GM18909 (cell line): ENCODE measurements at regions not wholly inside any gene's neighbourhood (a gene's known extent, or its start where the extent isn't known, plus 50 kb on each side); places are given as distances from the start of the nearest gene placed in this dataset.
"Not testable (repeated sequence)": the region's sequence is repeated elsewhere in the genome, so short reads cannot be mapped to it uniquely, and the experiment has no call there.

ENCODE experiments used
- ATAC-seq: cut with Tn5 transposase; IDR thresholded peaks from one replicate; pipeline ENCODE4 v1.9.1; 2021; ENCODE audit warnings: mild to moderate bottlenecking; ENCODE audit not compliant: unreplicated experiment, poor library complexity

DNA sequence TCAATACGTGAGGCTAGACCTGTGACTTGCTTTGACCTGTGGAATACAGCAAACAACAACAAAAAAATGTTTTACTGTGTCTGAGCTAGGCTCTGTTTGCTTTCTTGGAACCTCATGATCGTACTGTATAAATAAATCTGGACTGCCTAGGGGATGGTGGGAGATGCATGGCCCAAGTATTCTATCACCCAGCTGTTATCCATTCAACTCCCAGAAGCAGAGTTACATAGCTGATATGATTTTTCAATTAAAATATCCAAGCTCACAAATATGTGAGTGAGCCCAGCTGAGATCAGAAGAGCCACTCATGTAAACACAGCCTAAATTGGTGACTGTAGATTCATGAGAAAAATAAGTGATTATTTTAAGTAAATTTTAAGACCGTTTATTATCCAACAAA is 154.1 kb upstream of the THUMPD2 start:
- no peak for ATAC-seq

DNA sequence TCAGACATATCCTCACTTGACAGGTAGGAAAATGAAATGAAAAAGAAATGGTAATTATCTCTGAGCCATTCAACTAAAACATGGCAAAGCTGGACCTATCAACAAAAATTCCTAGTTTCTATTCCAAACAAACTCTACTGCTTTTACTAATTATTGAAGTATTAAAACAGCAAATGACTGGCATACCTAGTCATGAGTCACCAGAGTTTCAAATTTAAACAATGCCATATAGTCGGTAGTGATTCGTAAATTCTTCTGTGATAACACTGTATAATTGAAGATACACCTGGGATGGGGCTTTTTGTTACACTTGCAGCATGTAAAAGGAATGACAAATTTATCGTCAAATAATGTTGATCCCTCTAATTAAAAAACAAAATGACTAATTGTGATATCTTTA is 153.1 kb upstream of the THUMPD2 start:
- ATAC-seq, result no peak

DNA sequence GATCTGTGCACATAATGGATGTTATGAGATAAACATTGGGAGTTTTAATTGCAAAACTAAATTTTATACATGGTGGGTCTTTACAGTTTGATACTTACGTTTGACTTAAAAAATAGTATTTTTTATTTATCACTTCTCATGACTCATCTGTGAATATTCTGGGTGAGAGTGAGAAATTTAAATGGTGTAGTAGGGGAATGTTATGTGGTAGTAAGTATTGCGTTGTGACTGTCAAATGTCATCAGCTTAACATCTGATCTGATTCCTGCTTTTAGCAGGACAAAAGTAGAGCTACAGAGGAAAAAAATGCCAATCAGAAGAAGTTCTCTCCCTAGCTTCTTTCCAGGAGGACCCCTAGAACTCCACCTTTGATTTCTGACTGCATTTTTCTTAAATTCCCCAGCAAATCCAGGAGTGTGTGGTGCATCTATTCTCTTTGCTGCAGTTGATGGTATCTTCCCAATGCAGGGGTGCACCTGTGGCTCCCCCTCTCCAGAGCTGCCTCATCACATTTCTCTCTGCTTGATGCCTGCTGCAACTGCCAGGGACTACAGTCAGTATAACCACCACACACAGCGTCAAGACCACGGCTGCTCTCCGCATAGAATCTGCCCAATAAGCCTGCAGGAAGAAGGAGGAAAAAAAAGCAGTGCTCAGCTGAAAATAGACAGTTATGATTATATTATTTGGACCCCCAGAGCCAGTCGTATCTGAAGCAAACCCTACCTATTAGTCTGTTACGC is 151.3 kb upstream of the THUMPD2 start:
- no peak for ATAC-seq

DNA sequence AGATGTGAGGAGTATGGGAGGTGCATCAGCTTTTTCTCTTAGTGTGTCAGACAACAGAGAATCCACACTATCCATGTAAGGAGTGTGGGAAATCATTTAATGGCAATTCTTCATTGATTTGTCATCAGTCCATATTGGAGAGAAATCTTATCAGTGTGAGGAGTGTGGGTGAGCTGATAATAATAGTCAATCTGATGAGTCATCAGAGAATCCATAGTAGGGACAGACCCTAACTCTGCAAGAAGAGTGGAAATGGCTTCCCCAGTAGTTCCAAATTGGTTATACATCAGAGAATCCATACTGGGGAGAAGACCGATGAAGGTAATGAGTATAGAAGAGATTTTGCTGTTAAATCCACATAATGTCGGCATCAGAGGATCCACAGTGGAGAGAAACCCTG is 150.5 kb upstream of the THUMPD2 start:
- no peak for ATAC-seq

DNA sequence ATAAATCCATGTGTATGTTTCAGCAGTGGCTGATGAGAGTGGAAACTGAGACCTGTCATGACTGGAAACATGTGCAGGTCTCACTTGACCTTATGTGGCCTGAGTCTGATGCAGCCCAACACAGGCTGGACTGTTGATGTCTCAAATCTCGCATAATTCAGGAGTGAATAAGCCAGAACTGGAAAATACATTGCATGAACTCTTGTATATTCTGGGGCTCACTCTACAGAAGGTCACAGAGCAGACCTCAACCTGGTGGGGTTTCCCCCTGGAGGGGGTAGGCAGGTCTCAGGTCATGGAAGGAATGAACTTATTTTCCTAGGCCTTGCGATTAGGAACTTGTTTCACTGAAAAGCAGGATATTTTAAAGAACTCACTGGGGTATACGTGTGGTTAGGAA is 146.3 kb upstream of the THUMPD2 start:
- ATAC-seq, result no peak

DNA sequence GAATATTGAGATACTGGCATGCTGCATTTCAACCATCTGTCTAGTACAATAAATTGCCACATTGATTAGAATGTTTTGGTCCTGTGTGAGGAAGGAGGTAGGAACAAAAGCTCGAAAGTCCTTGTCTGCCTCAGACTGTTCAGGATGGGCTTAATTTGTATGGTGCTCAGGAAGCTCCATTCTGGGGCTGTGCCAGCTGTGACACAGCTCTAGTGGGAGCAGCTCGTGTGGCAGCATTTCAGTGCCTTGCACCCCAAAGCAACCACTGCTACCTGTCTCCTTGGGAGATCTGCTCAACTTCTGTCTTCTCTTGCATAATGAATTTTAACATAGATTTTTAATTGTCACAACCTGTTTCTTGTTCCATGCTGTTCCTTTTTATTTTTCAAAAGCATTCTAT is 144.4 kb upstream of the THUMPD2 start:
- ATAC-seq, result no peak

DNA sequence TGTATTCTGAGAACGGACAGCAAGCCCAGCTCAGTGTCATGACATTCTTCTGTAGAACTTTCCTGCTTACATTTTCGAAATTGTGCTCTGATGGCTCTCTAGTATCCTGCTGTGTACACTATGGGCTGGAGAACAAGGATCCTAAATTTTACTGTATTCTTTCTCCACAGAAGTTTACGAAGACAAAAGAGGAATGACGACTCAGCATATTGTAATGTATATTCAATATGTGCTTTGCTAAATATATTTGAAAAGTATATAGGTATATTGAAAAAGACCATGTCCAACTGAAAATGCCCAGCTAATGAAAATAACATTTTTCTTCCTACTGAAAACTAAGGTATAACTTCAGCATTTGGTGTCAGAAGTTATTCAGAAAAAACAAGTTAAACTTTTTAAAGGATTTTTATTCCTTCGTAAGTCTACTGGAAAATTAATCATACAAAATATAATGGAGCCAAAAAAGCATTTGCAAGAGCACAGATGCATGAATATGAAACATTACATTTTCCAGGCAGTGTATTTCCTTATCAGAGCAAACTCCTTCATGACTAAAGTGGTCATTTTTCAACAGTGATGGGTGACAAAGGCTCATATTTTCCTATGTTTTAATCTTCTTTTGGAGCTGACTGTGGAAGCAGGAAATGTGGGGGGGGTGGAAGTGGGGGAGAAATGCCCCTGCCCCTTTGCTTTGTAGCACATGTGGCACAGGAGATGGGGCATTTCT is 143.8 kb upstream of the THUMPD2 start:
- no peak for ATAC-seq

DNA sequence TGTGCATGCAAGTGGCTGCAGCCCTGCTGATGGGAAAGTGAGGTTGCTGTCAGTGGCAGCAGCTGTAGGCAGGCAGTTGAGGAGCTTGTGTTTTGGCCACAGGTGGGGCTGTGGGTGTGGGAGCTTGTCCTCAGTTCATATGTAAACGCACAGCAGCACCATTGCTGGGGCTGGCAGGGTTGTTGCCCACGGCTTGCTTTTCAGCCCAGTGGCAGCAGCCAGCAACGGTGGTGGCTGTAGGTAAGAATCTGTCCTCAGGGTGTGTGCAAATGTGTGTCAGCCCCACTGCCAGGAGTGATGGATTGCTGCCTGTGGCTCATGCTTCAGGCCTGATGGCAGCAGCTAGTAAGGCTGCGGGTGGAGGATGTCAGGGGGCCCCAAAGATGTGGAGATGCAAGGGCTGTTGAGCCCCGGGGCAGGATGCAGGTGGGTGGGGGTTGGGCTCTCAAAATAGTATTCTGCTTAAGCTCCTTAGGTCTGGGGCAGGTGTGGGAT is 141.3 kb upstream of the THUMPD2 start:
- no peak for ATAC-seq

DNA sequence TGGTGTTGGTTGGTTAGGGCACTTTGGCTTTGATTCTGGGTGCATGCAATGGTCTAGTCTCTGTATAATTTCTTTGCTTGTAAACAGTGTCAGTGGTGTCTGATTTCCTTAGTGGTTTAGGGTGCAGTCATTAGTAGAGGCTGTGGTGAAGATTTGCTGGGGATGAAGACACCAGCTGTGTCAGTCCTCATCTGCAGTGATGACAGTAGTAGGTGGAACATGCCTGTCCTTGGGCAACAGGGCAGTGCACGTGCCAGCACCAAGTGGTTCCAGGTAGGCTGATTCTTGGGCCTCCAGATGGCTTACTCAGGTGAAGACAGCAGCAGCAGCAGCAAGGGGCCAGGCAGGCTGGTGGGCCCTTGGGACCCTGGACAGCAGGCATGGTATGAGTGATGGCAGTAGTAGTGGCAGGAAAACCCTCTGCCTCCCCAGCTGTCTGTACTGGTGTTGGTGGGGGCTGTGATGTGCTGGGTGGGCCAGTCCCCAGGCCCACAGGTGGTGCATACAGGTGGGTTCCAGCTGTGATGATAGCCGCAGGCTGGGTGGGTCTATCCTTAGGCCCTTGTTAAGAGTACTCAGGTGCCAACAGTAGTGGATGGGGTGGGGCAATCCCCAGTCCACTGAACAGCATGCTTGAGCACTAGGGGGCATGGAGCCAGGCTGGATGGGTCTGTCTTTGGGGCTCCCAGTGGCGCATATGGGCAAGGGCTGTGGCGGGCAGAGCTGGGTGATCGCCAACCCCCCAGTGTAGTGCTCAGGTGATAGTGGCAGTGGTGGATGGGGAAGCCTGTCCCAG is 140.7 kb upstream of the THUMPD2 start:
- no peak for ATAC-seq

DNA sequence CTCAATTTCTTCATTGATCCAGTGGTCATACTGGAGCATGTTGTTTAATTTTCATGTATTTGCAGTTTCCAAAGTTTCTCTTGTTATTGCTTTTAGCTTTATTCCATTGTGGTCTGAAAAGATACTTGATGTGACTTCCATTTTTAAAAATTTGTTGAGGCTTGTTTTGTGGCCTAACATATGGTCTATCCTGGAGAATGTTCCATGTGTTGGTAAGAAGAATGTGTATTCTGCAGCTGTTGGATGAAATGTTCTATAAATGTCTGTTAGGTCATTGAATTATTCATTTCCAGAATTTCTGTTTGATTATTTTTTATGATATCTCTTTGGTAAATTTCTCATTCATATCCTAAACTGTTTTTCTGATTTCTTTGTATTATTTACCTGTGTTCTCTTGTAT is 139.8 kb upstream of the THUMPD2 start:
- no peak for ATAC-seq

DNA sequence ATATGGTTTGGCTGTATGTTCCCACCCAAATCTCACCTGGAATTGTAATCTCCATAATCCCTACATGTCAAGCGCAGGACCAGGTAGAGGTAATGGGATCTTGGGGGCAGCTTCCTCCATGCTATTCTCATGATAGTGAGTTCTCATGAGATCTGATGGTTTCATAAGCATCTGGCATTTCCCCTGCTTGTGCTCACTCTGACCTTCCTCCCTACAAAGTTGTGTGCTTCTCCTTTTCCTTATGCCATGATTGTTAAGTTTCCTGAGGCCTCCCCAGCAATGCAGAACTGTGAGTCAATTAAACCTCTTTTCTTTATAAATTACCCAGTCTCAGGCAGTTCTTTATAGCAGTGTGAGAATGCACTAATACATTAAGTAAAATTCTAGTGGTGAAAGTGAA is 138.3 kb upstream of the THUMPD2 start:
- not testable (repeated sequence) for ATAC-seq

DNA sequence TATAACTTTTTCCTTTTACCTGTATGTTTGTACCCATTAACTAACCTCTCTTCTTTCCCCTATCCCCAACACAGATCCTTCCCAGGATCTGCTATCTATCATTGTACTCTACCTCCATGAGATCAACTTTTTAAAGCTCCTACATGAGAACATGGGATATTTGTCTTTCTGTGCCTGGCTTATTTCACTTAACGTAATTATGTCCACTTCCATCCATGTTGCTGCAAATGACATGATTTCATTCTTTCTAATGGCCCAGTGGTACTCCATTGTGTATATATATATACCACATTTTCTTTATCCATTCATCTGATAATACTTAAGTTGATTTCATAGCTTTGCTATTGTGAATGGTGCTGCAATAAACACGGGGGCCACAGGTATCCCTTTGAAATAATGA is 135.9 kb upstream of the THUMPD2 start:
- ATAC-seq, result no peak

DNA sequence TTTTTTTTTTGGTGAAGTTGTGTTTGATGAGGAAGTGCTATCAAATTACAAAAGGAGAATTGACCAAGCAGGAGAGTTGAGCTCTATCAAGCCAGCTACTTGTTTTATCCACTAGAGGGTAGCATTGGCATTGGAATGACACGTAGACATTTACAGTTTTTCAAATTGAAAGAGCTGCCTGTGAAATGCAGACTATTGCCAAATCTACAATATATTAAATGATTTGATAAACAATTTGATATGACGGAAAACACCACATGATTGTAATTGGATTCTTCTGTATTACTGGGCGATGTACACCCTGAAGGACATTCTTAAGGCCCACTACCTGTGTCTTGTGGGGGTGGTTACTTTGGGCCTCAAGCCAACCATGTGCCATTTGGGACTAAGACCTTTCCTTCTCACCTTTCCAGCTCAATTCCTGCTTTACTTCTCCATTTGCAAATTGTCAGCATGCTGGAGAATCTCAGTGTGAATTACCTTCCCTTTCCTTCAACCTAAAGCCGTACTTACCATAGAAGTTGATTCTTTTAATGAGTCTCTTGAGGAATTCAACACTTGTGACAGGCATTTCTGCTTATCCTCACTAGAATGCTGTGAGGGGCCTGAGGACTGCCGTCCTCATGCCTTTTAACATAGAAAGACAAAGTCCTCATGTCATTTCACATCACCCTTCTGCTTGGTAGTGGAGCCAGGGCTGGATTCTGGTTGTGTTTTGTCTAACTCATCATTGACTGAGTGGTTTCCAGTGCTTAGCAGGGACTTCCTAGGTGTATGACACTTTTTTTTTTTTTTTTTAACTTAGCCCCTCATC is 134.8 kb upstream of the THUMPD2 start:
- peak; percentile 82 for ATAC-seq

DNA sequence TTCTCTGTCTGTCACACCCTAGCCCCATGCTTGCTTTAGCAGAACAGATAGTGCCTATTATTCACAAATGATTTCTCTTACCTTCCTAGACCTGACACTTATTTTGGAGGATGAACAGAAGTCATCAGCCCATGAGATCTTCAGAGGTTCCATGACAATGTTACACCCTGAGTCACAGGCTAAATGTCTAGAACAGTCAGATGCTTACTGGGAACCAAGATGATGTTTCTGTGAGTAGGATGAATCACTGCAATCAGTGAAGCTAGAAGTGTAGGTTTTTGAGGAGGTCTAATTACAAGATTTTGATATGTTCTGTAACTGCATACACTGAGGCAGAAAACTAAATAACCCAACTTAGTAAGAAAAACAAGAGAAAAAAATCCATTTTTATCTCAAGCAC is 123.0 kb upstream of the THUMPD2 start:
- no peak for ATAC-seq

DNA sequence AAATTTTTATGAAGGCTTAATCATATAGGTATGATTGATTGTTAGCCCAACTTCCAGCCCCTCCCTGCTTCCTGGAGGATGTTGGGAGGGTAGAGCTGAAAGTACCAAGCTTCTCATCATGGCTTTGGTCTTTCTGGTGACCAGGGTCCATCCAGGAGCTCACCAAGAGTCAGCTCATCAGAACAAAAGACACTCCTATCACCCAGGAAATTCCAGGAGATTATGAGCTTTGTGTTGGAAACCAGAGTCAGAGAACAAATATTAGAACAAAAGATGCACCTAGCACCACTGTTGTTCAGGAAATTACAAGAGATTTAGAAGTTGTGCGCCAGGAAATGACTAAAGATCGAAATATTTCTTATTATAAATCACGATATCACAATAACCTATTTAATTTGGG is 119.9 kb upstream of the THUMPD2 start:
- ATAC-seq, result no peak

DNA sequence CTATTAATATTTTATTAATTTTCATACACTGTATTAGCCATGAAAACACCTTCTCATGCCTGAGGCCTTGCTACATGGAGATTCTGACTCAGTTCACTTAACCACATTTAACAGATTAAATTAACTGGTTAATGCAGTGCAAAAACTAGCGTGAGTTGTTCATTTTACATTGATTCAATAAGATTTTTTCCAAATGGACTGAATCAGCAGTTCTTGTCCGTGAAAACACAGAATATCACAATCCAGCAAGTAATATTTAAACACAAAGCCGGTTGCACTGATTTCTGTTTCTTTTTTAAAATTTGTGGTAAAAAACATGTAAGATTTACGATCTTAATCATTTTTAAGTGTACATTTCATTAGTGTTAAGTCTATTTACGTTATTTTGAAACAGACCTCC is 118.2 kb upstream of the THUMPD2 start:
- ATAC-seq, result no peak

DNA sequence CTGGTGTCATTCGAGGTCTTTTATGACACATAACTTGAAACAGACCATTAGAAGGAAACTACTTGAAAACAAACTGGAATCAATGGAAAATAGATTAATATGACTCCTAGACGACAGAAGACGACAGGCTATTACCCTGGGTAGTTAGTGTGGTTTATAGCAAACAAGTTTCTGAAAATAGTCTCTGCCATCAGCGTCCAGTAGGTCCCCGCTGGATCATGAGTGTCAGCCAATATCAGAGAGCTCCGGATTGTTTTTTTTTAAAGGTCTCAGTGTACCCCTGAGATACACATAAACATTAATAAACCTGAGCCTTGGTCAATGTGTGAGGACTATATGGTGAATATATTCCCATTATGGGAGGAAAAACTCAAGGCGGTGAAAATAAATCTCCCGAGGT is 115.0 kb upstream of the THUMPD2 start:
- ATAC-seq, result no peak

DNA sequence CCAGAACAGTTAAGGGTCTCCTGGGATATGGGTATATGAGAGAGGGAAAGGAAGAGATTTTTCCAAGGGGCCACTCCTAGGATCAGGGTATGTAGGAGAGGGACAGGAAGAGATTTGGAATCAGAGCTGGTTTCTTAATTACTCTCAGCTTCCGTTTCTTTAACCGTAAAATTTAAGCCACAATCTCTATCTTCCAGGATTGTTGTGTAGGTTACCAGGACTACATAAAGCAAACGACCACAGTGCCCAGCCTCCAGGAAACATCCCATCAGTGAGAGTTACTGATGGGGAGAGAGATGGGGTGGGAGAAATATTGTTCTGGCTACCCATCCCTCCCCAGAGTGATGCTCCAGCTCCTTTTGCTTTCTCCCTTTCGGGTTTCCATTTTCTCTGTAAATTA is 114.6 kb upstream of the THUMPD2 start:
- no peak for ATAC-seq

DNA sequence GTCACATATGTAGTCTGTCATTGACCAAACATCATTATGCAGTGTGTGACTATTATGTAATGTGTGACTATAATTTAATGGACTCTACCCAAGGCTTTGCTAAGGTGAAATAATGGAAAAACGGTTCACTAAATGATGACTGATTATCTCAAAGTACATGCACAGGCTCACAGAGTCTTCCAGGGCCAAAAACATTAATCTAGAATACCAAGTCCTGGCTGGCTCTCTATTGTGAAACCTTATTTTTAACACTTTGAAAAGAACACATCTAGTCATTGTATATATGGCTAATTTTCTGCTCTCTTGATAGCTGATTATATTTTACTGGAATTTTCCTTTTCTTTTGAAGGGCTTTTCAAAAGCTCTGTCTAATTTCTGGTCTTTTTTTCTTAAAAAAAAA is 102.9 kb upstream of the THUMPD2 start:
- no peak for ATAC-seq

DNA sequence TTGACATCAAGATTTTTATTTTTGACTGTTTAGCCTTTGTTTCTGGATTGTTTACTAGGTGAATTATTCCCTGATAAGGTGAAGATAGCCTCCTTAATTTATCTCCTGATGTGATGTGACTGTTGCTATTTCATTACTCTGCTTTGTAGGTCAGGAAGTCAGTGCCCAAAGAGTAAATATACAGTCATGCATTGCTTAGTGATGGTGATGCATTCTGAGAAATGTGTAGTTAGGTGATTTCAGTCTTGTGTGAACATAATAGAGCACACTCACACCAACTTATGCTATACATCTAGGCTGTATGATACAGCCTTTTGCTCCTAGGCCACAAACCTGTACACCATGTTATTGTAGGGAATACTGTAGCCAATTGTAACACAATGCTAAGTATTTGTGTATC is 102.4 kb upstream of the THUMPD2 start:
- no peak for ATAC-seq
